Kidney epithelial cell (primary cell): ENCODE measurements at regions not wholly inside any gene's neighbourhood (a gene's known extent, or its start where the extent isn't known, plus 50 kb on each side); places are given as distances from the start of the nearest gene placed in this dataset.

Experiments used
- DNase-seq: peaks from one replicate; pipeline ENCODE4 v3.0.0-alpha.2; 2010; ENCODE audit warnings: low read depth
- H3K27me3 ChIP-seq: 2 replicates; pipeline ENCODE4 v1.6.0; 2011; ENCODE audit warnings: low read length; ENCODE audit not compliant: control insufficient read depth, insufficient read depth
- H3K36me3 ChIP-seq: 2 replicates; pipeline ENCODE4 v1.5.1; 2011; ENCODE audit warnings: low read length; ENCODE audit not compliant: control insufficient read depth, insufficient read depth
- H3K4me3 ChIP-seq: 2 replicates; pipeline ENCODE4 v1.5.1; 2011; ENCODE audit warnings: low read depth, mild to moderate bottlenecking, control low read depth, low read length
- TF ChIP-seq, protein P1 (sequence below): IDR thresholded peaks from 2 replicates; pipeline ENCODE4 v1.5.1; 2011; ENCODE audit warnings: mild to moderate bottlenecking, moderate library complexity, low read length, control low read depth, inconsistent platforms; ENCODE audit not compliant: insufficient read depth, poor library complexity, severe bottlenecking

DNA sequence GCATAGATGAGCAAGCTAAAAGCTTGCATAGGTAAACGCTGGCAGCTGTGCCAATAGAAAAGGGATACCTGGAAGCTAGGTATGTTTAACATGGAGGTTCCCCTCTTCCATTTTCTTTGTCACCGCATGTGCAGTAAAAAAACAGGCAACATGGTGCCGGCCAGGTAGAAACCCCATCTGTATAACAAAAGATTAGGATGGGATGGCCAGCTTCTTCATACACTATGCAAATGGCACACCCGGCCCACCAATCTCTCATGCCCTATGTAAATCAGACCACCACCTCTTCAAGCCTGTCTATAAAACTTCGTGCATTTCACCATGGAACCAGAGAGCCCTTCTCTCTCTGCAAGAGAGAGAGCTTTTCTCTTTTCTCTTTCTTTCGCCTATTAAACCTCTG, 224.3 kb upstream of the P2RY1 start:
- H3K36me3 ChIP-seq: no peaks in the 10 kb centered on the region
- TF ChIP-seq, protein P1, sequence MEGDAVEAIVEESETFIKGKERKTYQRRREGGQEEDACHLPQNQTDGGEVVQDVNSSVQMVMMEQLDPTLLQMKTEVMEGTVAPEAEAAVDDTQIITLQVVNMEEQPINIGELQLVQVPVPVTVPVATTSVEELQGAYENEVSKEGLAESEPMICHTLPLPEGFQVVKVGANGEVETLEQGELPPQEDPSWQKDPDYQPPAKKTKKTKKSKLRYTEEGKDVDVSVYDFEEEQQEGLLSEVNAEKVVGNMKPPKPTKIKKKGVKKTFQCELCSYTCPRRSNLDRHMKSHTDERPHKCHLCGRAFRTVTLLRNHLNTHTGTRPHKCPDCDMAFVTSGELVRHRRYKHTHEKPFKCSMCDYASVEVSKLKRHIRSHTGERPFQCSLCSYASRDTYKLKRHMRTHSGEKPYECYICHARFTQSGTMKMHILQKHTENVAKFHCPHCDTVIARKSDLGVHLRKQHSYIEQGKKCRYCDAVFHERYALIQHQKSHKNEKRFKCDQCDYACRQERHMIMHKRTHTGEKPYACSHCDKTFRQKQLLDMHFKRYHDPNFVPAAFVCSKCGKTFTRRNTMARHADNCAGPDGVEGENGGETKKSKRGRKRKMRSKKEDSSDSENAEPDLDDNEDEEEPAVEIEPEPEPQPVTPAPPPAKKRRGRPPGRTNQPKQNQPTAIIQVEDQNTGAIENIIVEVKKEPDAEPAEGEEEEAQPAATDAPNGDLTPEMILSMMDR: no peak
- no peak for DNase-seq
- no peak overlapping the region for H3K4me3 ChIP-seq
- no peaks in the 10 kb centered on the region for H3K27me3 ChIP-seq

DNA sequence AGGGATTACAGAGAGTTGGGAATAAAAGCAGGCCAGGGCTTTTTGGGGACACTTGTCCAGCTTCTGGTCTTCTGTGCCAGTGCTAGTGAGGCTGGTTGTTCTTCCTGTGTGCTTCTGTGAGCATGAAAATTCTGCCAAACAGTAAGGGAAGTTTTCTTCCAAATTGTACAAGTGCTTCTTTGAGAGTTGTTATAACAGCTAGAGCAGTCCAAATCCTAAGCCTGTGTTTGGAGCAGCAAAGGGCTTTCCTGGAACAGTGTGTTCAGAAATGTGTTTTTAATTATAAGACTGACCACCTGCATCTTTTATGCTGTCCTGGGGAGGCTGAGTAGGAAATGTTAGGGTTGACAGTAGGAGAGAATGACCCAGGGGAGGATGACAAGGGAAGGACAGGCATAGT, 223.0 kb upstream of the P2RY1 start:
- Histone ChIP-seq H3K27me3 (no peaks in the 10 kb centered on the region), H3K4me3 (no peak overlapping the region), H3K36me3 (no peaks in the 10 kb centered on the region)
- TF ChIP-seq, protein P1: no peak
- DNase-seq: no peak

DNA sequence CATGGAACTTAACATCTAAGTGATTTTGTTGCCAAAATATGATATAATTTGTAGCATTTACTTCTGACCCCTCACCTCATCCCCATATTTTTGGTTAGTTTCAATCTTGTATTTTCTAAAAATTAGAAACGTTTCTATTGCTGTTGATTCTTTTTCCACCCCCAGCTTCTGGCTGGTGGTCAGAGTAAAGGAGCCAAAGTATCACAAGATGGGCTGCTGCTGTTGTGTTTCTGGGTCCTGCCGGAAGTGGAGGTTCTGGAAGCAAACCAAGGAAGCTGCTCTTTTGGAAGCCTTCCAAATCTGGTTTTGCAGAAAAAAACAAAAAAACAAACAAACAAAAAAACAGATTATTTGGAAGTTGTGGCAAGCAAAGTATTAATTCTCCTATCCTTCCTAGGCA, 221.1 kb upstream of the P2RY1 start:
- Histone ChIP-seq H3K27me3 (no peaks in the 10 kb centered on the region), H3K36me3 (no peaks in the 10 kb centered on the region), H3K4me3 (no peak overlapping the region)
- DNase-seq: no peak
- TF ChIP-seq, protein P1: no peak

DNA sequence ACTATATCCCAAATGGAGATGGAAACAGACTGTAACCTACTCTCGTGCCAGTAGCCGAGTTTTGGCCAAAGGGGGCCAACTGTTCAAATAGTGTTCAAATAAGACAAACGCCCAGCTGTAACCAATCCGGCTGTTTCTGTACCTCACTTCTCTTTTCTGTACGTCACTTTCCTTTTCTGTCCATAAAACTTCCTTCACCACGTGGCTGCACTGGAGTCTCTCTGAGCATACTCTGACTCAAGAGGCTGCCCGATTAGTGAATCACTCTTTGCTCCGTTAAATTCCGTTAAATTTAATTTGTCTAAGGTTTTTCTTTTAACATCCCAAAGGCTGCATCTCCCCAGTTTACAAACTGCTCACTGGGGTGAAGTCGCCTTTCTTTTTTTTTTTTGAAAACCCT, 219.2 kb upstream of the P2RY1 start:
- TF ChIP-seq, protein P1: no peak
- no peaks in the 10 kb centered on the region for H3K36me3 ChIP-seq
- H3K4me3 ChIP-seq: no peak overlapping the region
- no peak for DNase-seq
- H3K27me3 ChIP-seq: no peaks in the 10 kb centered on the region

DNA sequence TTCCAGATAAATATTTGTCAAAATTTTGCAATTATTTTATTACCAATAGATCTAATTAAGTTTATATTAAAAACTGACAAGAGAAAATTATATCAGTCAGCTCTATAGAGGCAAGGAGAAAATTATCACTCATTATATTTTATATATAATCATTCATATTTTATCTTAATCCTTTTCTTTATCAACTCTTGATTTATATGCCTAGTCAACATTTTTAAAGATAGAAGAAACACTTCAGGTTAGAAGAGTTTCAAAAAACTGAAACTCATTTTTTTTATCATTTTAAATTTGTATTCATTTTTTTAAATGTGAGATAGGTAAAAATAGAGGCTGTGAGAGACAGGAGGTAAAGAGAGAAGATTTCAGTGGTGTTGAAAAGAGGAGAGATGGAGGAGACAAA, 217.3 kb upstream of the P2RY1 start:
- TF ChIP-seq, protein P1: no peak
- no peaks in the 10 kb centered on the region for H3K36me3 ChIP-seq
- no peak for DNase-seq
- no peak overlapping the region for H3K4me3 ChIP-seq
- no peaks in the 10 kb centered on the region for H3K27me3 ChIP-seq

DNA sequence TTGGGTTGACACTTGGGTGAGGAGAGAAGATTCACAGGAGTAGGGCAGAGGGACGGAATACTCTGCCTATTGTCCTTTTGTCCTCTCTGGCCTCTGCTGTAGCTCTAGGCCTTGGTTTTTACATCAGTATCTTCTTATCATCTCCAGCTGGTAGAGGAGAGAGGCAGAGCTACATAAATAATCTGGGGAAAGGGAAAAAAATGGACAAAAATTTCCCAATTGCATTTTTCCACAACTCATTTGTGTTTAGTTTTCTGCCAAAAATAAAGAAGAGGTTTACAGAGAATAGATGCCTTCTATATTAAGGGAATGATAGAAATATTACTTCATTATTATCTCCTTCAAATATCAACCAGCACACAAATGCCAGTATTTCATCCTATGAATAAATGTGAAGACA, 216.4 kb upstream of the P2RY1 start:
- H3K27me3 ChIP-seq: no peaks in the 10 kb centered on the region
- DNase-seq: no peak
- H3K36me3 ChIP-seq: no peaks in the 10 kb centered on the region
- TF ChIP-seq, protein P1: no peak
- no peak overlapping the region for H3K4me3 ChIP-seq
